ENCODE measurements at regions not wholly inside any gene's neighbourhood (a gene's known extent, or its start where the extent isn't known, plus 50 kb on each side); places are given as distances from the start of the nearest gene placed in this dataset.

- DNase-seq (ENCODE audit: low read depth): no peak
Observed at GRCh38 chr15:70323111-70323851, 225.6 kb upstream of the TLE3 start.

DNA sequence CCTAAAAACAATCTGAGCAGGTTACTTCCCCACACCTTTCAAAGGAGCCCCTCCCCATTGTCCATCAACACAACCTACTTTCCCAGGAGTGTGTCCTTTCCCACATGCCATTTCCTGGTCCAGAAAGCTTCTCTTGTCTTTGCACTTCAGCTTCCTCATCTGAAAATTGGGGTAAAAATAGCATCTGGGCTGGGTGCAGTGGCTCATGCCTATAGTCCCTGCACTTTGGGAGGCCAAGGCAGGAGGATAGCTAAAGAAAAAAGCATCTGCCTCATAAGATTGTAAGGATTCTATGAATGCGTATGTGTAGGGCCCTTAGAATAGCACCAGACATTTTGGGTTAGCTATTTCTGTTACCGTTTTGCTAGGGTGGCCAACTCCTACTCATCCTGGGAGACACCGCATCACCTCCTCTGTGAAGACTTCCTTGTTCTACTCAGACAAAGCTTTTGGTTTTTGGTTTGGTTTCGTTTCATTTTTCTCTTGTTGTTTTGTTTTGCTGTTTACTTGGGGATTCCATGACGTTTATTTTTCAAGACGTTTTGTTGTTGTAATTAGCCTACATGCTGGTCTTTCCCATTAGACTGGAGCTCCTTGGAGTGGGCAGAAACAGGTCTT is 224.4 kb upstream of the TLE3 start:
- DNase-seq (ENCODE audit: low read depth): no peak

DNA sequence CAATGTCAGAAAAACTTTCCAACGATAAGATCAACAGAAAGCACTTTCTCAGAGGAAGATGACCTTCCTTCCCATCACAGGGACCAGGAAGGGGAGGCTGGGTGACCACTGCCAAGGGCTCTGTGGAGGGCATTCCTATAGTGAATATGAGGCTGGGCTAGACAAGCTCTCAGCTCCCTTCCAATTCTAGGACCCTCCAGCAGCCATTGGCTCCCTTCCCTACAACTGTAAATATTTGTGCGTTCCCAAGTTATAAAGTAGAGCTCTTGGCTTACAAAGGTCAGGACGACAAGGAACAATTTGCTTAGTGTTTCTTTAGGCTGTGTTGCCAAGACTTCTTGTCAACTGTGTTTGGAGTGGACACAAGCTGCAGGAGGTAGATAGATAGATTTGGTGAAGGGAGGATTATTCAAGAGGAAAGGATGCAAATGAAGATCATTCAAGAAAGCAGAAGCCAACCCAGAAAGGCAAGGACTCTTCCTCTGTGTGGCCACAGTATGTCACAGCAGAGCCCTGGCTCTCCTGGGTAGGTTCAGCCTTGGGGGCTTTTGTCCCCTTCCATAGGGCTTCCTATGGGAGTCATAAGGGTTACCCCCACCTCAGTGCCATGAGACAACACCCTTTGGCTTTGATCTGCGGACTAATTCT is 223.6 kb upstream of the TLE3 start:
- DNase-seq (ENCODE audit: low read depth): no peak

DNA sequence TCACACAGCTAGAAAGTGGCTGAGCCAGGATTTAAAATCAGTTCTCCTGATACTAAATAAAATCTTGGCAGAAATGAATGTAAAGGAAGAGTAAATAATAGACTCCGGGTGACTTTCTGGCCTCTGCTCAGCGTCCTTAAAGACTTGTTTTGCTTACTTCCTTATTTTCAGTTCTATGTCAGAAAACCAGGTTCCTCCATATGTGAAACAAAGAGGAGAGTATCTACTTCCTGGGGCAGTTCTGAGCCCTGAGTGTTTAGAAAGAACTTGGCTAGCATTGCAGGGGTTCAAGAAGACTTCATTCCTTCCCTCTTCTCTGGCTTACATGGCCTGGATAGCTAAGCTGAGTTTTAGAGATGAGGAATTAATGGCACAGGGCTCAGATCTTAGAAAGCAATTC is 222.8 kb upstream of the TLE3 start:
- no peak for DNase-seq (ENCODE audit: low read depth)

GRCh38 chr15:70320077-70320476 is 222.4 kb upstream of the TLE3 start:
- DNase-seq (ENCODE audit: low read depth): no peak

- DNase-seq (ENCODE audit: low read depth): no peak
Observed at GRCh38 chr15:70319466-70319865, 221.7 kb upstream of the TLE3 start.

- no peak for DNase-seq (ENCODE audit: low read depth)
Observed at GRCh38 chr15:70318594-70319465, 221.1 kb upstream of the TLE3 start.

DNA sequence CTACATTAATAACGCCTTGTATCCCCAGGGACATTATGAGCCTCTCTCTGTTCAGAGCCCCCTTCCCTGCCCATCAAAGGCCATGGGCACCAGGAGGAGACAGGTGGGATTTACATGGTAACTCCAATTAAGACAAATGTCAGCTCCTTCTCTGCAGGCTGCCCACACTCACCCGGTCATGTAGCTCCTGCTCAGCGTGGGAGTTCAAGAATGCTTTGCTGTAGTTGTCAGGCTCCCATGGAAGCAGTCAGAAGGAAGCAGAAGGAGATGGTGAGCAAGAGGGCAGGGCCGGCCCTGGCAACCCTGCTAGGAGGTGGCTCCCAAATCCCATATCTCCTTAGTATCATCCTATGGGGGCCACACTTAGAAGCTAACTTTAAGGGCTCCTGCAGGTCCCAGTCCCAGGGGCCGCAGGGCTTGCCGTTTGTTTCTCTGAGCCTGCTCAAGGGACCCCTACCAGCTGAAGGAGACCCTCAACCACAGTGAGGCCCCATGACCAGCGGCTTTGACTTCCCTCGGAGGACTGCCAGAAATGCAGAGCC is 218.4 kb upstream of the TLE3 start:
- no peak for DNase-seq (ENCODE audit: low read depth)

- DNase-seq (ENCODE audit: low read depth): no peak
Observed at GRCh38 chr15:70315431-70315830, 217.7 kb upstream of the TLE3 start.

DNA sequence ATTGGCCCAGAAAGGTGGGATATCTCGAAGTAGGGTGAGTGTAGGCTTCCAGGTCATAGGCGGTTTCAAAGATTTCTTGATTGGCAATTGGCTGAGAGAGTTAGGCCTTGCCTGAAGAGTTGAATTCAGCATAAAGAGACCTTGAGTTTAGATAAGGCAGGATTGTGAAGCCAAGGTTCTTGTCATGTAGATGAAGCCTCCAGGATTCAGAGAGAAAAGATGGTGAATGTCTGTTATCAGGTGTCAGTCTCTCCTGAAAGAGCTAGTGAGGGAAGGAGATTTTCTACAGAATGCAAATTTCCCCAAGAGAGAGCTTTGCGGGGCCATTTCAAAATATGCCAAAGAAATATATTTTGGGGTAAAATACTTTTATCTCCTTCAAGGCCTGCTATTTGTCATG is 217.0 kb upstream of the TLE3 start:
- no peak for DNase-seq (ENCODE audit: low read depth)

DNA sequence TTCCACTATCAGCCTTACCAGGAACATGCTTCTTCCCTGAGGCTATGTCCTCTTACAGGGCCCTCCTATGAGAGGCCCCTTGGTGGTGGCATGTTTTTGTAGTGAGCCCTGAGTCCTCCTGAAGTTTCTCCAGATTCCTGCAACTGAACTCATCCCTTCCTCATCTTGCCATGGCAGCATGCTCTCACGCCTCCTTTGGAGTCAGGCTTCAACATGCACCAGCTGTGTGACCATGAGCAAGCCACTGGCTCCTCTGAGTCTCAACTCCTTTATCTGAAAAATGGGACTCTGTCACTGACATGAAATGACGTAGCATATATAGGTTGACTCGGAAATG is 216.3 kb upstream of the TLE3 start:
- no peak for DNase-seq (ENCODE audit: low read depth)

- no peak for DNase-seq (ENCODE audit: low read depth)
Observed at GRCh38 chr15:70313099-70314017, 215.6 kb upstream of the TLE3 start.

DNA sequence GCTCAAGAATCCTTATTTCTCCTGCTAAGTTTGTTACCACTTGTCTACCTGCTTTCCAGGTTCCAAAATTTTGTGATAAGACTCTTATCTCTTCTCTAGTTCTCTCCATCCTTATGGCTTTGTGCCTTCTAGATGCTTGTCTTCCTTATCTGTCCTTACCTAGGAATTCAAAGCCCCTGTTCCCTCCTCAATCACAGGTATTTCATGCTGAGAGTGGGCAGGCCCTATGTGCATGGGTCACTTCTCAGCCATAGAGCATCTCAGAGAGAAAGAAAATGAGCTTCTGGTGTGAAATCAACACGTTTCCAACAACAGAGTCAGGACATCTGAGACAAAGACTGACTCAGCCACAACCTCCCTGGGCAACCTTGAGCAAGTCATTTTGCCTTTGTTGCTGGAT is 214.1 kb upstream of the TLE3 start:
- no peak for DNase-seq (ENCODE audit: low read depth)

DNA sequence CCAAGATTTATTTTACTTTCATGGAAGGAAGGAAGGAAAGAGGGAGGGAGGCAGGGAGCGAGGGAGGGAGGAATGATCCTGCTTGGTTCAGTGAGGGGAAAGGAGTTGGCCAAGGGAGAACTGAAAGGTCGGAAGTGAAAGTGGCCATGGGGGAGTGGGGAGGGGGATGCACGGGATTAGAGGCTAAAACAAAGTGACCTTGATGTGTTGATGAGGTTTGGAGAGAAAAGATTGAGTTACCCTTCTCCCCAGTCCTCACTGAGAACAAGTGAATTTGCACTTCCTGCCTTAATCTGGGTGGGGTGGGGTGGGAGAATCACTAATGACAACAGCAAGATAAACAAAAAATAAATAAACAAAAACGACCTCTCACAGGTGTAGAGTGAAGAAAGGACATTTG is 212.0 kb upstream of the TLE3 start:
- no peak for DNase-seq (ENCODE audit: low read depth)

DNA sequence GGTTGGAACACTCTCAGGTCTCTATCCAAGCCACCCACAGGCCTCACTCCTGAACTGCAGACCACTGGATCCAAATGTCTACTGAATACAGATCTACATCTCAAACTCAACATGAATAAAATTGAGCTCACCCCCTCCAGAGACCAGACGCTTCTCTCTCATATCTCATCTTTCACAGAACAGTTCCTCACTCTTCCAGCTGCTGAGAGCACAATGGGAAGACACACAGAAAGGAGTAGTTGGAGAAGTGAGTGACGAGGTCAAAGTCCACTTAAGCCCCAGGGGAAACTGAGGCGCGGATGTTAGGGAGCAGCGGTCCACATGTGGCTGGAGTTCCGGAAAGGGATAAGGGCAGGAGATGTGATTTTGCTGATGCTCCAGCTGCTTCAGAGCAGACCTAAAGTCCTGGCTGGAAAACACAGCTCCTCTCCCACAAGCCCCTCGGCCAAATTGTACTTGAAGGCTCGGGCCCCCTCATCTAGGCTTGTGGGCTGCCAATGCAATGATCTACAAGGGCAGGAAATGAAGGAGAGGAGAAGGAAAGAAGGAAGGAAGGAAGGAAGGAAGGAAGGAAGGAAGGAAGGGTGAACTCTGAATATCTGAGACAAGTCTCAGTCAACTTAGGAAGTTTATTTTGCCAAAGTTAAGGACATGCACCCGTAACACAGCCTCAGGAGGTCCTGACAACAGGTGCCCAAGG is 211.2 kb upstream of the TLE3 start:
- no peak for DNase-seq (ENCODE audit: low read depth)

DNA sequence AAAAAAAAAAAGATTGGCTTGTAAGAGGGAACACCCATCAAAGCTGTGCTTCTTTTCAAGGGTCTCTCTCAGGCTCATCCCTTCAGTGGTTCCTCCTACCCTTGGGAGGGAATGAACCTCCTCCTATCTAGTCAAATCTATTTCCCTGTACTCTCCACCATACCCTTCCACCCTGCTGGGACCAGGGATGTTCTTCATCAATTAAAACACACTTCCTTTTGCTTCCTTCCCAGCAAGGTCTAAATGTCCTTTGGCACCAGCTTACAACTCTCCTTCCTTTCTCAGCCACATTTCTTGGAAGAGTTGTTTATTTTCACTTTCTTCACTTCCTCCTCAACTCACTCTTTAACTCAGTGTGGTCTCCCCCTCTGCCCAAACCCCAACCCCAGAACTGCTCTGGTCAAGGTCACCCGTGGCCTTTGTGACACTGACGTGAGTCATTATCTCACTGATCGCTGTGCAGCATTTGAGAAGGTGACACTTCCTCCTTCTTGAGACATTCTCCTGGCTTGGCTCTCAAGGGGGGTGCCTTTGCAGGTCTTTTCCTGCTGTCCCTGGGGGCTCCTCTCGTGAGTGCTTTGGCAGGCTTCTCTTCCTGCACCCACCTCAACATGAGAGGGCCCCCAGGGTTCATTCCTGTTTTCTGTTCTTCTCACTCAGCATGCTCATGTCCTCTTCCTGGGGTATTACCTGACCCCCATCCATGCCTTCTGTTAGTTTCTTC is 210.5 kb upstream of the TLE3 start:
- DNase-seq (ENCODE audit: low read depth): peak; percentile 13

GRCh38 chr15:70306582-70306981 is 208.9 kb upstream of the TLE3 start:
- no peak for DNase-seq (ENCODE audit: low read depth)

- DNase-seq (ENCODE audit: low read depth): no peak
Observed at GRCh38 chr15:70306081-70306480, 208.4 kb upstream of the TLE3 start.

DNA sequence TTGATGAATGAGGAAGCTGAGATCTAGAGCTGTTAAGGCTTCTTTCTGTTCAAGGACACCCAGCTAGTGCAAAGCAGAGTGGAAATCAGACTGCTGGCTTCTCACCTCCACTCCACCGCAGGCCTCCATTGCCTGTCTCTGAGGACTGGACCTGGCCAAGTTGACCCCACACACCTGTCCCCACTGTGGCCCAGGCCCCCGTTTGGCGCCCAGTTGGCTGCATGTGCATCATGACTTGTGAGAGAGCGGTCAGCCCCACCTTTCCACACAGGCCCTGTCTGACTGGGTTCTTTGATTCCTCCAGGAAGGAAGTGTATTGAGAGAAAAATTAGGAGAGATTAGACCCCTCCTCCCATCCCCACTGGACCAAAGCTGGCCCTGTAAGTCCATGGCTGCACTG is 206.3 kb upstream of the TLE3 start:
- no peak for DNase-seq (ENCODE audit: low read depth)

DNA sequence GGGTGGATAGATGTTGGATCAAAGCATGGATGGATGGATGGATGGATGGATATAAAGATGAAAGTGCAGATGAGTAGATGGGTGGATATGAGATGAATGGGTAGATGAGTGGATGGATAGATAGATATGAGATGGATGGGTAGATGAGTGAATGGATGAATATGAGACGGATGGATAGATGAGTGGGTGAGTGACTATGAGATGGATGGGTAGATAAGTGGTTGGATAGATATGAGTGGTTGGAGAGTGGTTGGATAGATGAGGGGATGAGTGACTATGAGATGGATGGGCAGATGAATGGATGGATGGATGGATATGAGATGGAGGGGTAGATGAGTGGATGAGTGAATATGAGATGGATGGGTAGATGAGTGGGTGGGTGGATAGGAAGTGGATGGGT is 204.6 kb upstream of the TLE3 start:
- DNase-seq (ENCODE audit: low read depth): no peak

Measured in activated T-cell treated with anti-CD3 and anti-CD28 coated beads for 48 hours (primary cell).